HG03575 (cell line): ENCODE measurements at regions not wholly inside any gene's neighbourhood (a gene's known extent, or its start where the extent isn't known, plus 50 kb on each side); places are given as distances from the start of the nearest gene placed in this dataset.
"Not testable (repeated sequence)": the region's sequence is repeated elsewhere in the genome, so short reads cannot be mapped to it uniquely, and the experiment has no call there.

Experiments used
- ATAC-seq: cut with Tn5 transposase; IDR thresholded peaks from one replicate; pipeline ENCODE4 v1.9.1; 2021; ENCODE audit not compliant: unreplicated experiment, insufficient number of reproducible peaks, low FRiP score; ENCODE audit errors: extremely low read depth

GRCh38 chr4:165548702-165549101, 169.9 kb downstream of the CPE start:
- ATAC-seq: no peak

DNA sequence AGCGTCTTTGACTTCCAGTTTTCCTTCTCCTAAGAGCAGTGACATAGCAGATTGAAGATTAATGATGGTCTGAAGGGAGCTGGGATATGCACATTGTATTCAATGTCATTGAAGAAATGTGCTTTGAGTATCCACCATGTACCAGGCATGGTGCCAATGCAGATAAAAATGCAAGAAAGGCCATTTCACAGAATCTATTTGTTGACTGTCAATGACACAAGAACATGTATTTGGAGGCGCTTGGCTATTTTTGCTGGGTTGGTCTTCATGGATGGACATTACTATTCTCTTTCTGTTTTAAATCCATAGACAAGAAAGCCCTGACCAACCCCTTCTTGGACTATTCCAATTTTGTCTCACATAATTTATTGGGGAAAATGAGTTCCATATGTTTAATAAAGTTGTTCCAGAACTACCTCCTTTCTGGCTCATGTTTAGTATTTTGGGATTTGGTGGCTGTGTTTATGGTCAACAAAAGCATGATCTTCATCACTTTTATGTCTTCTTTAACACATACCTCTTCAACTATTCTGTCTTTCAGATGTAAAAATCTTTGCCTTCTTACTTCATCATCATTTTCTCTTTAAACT, 174.5 kb downstream of the CPE start:
- ATAC-seq: no peak

DNA sequence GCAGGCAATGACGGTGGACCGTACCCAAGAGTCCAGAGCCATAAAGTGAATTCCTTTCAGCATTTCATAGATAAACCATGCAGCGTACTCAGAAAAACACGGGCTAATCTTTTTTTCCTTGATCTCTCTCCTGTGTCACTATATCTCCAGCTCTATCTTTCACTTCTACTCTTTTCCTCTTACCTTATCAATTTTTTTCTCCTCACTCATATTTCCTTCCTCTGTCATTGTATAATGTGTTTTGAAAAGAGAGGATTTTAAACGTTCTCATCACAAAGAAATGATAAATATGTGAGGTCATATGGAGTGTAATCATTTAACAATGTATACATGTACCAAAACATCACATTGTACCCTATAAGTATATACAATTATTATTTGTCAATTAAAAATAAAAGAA, 176.5 kb downstream of the CPE start:
- ATAC-seq: no peak

DNA sequence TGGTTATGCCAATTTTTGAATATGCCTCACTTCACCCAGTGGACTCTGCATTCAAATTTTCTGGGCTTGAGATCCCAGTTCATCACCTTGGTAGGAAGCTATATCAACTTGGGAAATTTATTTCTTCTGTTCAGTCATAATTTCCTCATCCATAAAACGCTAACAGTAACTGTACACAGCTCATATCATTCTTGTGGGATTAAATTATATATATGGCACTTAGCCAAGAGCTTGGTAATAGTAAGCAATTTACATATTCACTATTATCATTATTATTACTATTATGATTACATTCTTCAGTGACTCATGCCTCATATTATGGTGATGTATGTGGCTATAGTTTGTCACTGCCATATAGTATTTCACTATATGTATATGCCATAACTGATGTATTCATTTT, 177.6 kb downstream of the CPE start:
- no peak for ATAC-seq

DNA sequence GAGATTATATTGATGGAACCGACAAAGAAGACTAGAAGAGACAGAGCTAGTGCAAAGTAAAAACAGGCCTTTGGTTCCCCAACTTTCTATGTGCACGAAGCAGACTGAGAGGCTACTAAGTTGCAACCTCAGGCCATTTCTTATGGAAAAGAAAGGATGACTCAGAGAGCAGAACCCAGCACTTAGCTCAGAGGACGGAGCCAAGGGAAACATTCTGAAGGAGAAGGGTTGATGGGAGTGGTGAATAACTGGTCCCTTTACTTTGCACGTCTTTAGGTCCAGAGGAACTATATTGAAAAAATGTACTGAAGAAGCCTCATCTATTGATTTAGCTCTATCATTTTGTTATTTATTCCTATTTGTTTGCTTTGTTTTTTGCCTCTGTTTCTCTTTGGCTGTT, 182.1 kb downstream of the CPE start:
- no peak for ATAC-seq

DNA sequence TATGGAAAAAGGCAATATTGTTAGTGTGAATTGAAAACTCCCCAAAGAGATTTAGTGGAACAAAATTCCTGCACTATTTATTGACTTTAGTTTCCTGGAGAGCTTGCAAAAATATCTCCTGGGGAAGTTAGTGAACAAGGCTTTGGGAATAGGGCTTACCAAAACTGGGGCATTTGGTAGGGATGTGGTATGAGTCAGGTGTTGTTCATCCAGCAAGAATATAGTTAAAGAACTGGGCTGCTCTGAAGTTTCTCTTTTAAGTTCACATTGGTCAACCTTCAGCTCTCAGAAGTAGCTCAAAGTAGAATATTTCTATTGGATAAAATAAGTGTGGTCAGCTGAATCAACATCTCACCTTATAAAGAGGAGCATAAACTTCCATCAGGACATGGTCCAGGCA, 185.0 kb downstream of the CPE start:
- ATAC-seq: no peak

GRCh38 chr4:165569031-165569430, 190.2 kb downstream of the CPE start:
- ATAC-seq: no peak

GRCh38 chr4:165571476-165571875, 192.7 kb downstream of the CPE start:
- ATAC-seq: not testable (repeated sequence)

GRCh38 chr4:165580351-165580905, 201.6 kb downstream of the CPE start:
- no peak for ATAC-seq

DNA sequence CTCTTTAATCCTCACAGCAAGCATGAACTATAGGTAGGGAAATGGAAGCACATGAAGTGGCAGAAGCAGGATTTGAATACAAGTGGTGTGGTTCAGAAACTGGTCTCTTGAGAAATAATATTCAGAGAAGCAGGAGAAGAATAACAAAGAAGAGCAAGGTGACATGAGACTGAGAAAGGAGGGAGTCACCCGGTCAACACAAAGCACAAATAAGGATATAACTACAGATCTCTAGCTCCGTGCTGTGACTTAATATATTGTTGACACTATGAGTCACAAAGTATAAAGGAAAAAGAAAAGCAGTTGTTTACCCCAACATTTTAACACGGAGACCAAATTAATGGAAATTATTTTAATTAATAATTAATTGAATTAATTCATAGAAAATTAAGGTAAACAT, 204.5 kb downstream of the CPE start:
- no peak for ATAC-seq

DNA sequence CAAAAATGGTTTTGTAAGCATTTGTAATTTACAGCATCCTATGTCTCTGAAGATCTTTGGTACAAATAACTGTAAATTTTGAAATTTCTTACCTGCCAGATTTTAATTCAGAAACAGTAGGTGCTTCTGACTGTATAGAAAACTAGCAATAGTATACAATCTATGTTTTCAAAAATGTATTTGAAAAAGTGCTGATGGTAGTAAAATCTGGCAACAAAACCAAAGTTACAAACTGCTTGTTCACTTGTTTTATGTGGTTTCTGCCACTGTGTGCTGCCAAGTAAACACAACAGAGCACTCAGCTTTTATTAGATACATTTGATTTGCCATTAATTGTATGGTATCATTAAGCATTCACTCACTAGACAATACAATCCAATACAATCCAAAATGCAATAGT, 206.1 kb downstream of the CPE start:
- ATAC-seq: no peak

- ATAC-seq: no peak
Measured at GRCh38 chr4:165588534-165589315, 209.9 kb downstream of the CPE start.

- no peak for ATAC-seq
Measured at GRCh38 chr4:165592386-165592785, 213.6 kb downstream of the CPE start.

GRCh38 chr4:165597581-165598480, 219.0 kb downstream of the CPE start:
- ATAC-seq: no peak

DNA sequence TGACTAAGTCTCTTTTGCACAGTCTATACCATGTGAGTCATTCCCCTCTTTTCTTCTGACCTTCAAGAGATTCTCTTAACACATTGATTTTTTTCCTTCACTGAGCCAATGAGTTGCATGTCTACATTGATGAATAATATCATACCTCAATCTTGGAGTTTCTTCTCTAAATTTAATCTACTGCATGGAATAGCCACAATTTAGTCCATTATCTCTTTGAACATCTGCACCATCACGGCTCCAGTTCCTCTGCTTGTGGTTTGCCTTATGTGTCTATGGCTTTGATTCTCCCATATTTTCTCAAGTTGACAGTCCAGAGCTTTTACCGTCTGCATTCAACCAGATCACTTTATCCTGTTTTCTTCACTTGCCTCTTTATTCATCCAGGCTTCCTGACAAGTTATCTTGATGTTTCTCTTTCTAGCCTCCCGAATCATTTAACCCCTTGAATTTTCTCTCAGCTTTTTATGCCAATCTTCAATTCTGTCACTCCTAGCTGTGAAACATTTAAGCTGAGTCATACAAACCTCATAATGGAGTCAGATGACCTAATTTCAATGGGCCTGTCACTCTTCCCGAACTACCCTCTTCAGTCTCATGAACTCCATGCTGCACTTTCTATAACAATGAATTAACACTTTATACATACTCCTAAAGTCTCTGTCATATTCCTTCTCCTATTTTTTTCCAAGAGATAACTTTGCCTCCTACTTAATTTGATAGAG, 222.3 kb downstream of the CPE start:
- ATAC-seq: no peak

DNA sequence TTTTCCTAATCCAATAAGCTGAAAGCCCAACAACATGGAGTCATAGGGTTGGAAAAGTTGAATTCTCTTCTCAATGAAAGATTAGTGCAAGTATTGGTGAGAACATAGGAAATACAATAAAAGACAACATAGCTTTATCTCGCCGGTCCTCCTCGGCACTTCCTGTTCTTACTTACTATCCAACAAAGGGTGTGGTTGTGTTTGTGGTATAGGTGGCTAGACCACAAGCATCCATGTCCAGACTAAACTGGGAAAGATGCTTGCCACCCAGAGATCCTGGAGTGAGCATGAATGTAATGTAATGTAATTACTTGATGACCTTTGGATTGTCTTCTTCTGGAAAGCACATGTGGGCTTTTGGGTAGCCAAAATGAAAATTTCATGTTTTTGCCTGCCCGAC, 223.8 kb downstream of the CPE start:
- no peak for ATAC-seq

GRCh38 chr4:165604181-165604580, 225.4 kb downstream of the CPE start:
- no peak for ATAC-seq

DNA sequence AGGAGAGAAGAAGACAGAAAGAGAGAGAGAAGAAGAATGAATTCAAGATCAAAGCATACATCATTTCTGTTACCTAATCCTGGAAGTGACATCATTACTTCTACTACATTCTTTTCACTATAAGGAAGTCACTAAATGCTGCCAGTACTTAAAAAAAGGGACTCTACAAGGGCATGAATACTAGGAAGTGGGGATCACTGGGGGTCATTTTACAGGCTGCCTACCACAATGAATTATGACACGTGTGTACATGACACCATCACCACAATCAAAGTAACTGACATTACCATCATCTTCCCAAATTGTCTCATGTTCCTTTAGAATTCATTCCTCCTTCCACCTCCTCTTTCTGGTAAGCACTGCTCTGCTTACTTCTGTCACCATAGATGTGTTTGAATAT, 227.0 kb downstream of the CPE start:
- no peak for ATAC-seq
